ENCODE measurements at regions not wholly inside any gene's neighbourhood (a gene's known extent, or its start where the extent isn't known, plus 50 kb on each side); places are given as distances from the start of the nearest gene placed in this dataset.

GRCh38 chr4:121519236-121519838, 138.5 kb upstream of the QRFPR start:
- no peak for TF ChIP-seq EP300 (IDR thresholded peaks at IDR 0.05)
- no peak for TF ChIP-seq POLR2AphosphoS5 (IDR thresholded peaks at IDR 0.05)
- no peak for TF ChIP-seq CTCF (IDR thresholded peaks at IDR 0.05)
- no peak for TF ChIP-seq POLR2A (IDR thresholded peaks at IDR 0.05)
- WGBS, result 85% methylated on average over 6 of the region's 6 CpGs
- Histone ChIP-seq H3K9me3 (peaks cover 4% of the 10 kb centered on the region), H3K27ac (no peak overlapping the region), H3K4me1 (no peaks in the 10 kb centered on the region), H3K4me3 (no peak overlapping the region), H3K27me3 (no peaks in the 10 kb centered on the region), H3K36me3 (no peaks in the 10 kb centered on the region)
- no peak for DNase-seq (ENCODE audit: low spot score in 2 of 2)

GRCh38 chr4:121517241-121517640, 136.4 kb upstream of the QRFPR start:
- no peak overlapping the region for H3K27ac ChIP-seq
- peaks cover 4% of the 10 kb centered on the region for H3K9me3 ChIP-seq
- WGBS, result 76% methylated on average over 2 of the region's 2 CpGs
- TF ChIP-seq CTCF (IDR thresholded peaks at IDR 0.05), result no peak
- TF ChIP-seq EP300 (IDR thresholded peaks at IDR 0.05), result no peak
- no peak for TF ChIP-seq POLR2AphosphoS5 (IDR thresholded peaks at IDR 0.05)
- TF ChIP-seq POLR2A (IDR thresholded peaks at IDR 0.05), result no peak
- no peak overlapping the region for H3K4me3 ChIP-seq
- no peaks in the 10 kb centered on the region for H3K36me3 ChIP-seq
- H3K27me3 ChIP-seq, result no peaks in the 10 kb centered on the region
- DNase-seq (ENCODE audit: low spot score in 2 of 2), result no peak
- H3K4me1 ChIP-seq, result no peaks in the 10 kb centered on the region

- H3K4me3 ChIP-seq, result no peak overlapping the region
Observed at GRCh38 chr4:121514443-121514842, 133.6 kb upstream of the QRFPR start.

GRCh38 chr4:121510341-121510874, 129.6 kb upstream of the QRFPR start:
- Histone ChIP-seq H3K27me3 (no peaks in the 10 kb centered on the region), H3K36me3 (no peaks in the 10 kb centered on the region), H3K27ac (no peak overlapping the region), H3K4me1 (no peaks in the 10 kb centered on the region), H3K4me3 (no peak overlapping the region), H3K9me3 (no peaks in the 10 kb centered on the region)
- WGBS, result 95% methylated on average over 2 of the region's 2 CpGs
- no peak for TF ChIP-seq EP300 (IDR thresholded peaks at IDR 0.05)
- TF ChIP-seq CTCF (IDR thresholded peaks at IDR 0.05), result no peak
- TF ChIP-seq POLR2A (IDR thresholded peaks at IDR 0.05), result no peak
- no peak for TF ChIP-seq POLR2AphosphoS5 (IDR thresholded peaks at IDR 0.05)
- no peak for DNase-seq (ENCODE audit: low spot score in 2 of 2)

More at GRCh38 chr4:121514443-121514842, 133.6 kb upstream of the QRFPR start:
- WGBS, result 61% methylated on average over 10 of the region's 10 CpGs
- no peak overlapping the region for H3K27ac ChIP-seq
- DNase-seq (ENCODE audit: low spot score in 2 of 2), result no peak
- no peaks in the 10 kb centered on the region for H3K27me3 ChIP-seq
- H3K36me3 ChIP-seq, result no peaks in the 10 kb centered on the region
- TF ChIP-seq CTCF (IDR thresholded peaks at IDR 0.05) (no peak), EP300 (IDR thresholded peaks at IDR 0.05) (no peak), POLR2AphosphoS5 (IDR thresholded peaks at IDR 0.05) (no peak), POLR2A (IDR thresholded peaks at IDR 0.05) (no peak)
- peaks cover 4% of the 10 kb centered on the region for H3K9me3 ChIP-seq
- H3K4me1 ChIP-seq, result no peaks in the 10 kb centered on the region

- H3K27ac ChIP-seq, result no peak overlapping the region
- 69% methylated on average over 3 of the region's 4 CpGs for WGBS
- no peak for DNase-seq (ENCODE audit: low spot score in 2 of 2)
- no peaks in the 10 kb centered on the region for H3K9me3 ChIP-seq
- H3K36me3 ChIP-seq, result no peaks in the 10 kb centered on the region
- H3K4me3 ChIP-seq, result no peak overlapping the region
- no peaks in the 10 kb centered on the region for H3K4me1 ChIP-seq
- TF ChIP-seq EP300 (IDR thresholded peaks at IDR 0.05) (no peak), POLR2A (IDR thresholded peaks at IDR 0.05) (no peak), CTCF (IDR thresholded peaks at IDR 0.05) (no peak), POLR2AphosphoS5 (IDR thresholded peaks at IDR 0.05) (no peak)
- no peaks in the 10 kb centered on the region for H3K27me3 ChIP-seq
Observed at GRCh38 chr4:121485190-121485804, 104.5 kb upstream of the QRFPR start.

Data from suprapubic skin (tissue), 4 donors.